Effector memory CD4-positive, alpha-beta T cell (primary cell): ENCODE measurements at regions not wholly inside any gene's neighbourhood (a gene's known extent, or its start where the extent isn't known, plus 50 kb on each side); places are given as distances from the start of the nearest gene placed in this dataset.
"Not testable (repeated sequence)": the region's sequence is repeated elsewhere in the genome, so short reads cannot be mapped to it uniquely, and the experiment has no call there.

Experiments used
- DNase-seq, 3 donors: peaks; one replicate each; pipeline ENCODE4 v3.0.0-alpha.2; 2020
- H3K27ac ChIP-seq: 2 replicates; pipeline ENCODE4 v1.7.0; 2013; ENCODE audit warnings: mild to moderate bottlenecking, low read length, moderate library complexity; ENCODE audit not compliant: insufficient read depth, poor library complexity, severe bottlenecking
- H3K27me3 ChIP-seq: replicated peaks from 2 replicates; pipeline ENCODE4 v1.7.0; 2013; ENCODE audit warnings: mild to moderate bottlenecking, low read length; ENCODE audit not compliant: insufficient read depth, control insufficient read depth, poor library complexity, severe bottlenecking
- H3K36me3 ChIP-seq: 2 replicates; pipeline ENCODE4 v1.7.0; 2013; ENCODE audit warnings: mild to moderate bottlenecking, low read length, moderate library complexity; ENCODE audit not compliant: control insufficient read depth, insufficient read depth
- H3K4me1 ChIP-seq: 2 replicates; pipeline ENCODE4 v1.7.0; 2013; ENCODE audit warnings: low read length, mild to moderate bottlenecking; ENCODE audit not compliant: control insufficient read depth, insufficient read depth, poor library complexity, severe bottlenecking
- H3K4me3 ChIP-seq: 2 replicates; pipeline ENCODE4 v1.7.0; 2013; ENCODE audit warnings: low read length, low read depth, mild to moderate bottlenecking; ENCODE audit not compliant: insufficient read depth, poor library complexity, severe bottlenecking
- H3K9me3 ChIP-seq: 2 replicates; pipeline ENCODE4 v1.7.0; 2013; ENCODE audit warnings: mild to moderate bottlenecking, low read length, moderate library complexity; ENCODE audit not compliant: control insufficient read depth

DNA sequence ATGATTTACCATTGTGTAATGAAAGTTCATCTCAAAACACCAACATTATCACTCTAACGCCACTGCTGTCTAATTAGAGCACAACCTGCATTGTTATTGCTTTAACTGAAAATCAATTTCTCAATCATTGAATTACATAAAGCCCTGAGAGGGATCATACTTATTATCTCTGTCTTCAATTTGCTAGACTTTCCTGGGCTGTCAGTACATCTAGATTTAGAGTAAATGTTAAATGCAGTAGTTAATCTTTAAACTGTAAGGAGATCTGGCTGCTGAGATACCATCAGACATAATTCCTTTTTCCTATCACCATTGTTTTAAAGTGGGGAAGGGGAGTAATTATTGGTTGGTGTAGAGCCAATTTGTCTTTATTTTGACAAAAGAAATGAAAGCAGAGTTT lies 1995.1 kb downstream of the MRPL39 start:
- H3K27me3 ChIP-seq = no peaks in the 10 kb centered on the region
- no peak for DNase-seq
- no peaks in the 10 kb centered on the region for H3K4me1 ChIP-seq
- H3K27ac ChIP-seq = no peak overlapping the region
- H3K36me3 ChIP-seq = no peaks in the 10 kb centered on the region
- no peaks in the 10 kb centered on the region for H3K9me3 ChIP-seq
- no peak overlapping the region for H3K4me3 ChIP-seq

DNA sequence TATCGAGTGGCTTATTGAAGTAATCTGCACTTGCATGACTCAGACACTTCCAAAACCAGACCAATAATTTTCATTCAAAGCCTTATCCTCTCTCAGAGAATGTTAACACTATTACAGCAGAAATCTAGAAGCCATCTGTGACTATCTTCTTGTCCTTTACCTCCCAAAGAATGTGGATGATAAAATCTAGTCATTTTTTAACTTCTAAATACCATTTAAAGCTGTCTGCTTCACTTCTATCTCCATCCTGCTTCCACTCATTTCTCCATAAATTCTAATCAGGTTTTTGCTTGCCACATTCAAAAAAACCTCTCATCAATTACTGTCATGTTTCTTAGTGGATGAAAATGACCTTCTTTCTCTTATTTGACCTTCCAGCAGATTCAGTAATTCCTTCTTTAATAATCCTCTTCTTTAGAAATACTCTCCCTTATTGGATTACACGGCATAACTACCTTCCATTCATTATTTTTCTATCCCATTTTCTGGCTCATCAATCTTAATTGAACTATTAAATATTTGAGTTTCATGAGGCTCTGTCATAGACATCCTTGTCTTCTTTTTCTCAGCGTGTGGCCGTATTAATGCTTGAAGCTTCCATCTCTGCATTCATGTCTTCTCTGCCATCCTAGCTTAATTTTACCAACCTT lies 1999.4 kb downstream of the MRPL39 start:
- Histone ChIP-seq H3K4me1 (no peaks in the 10 kb centered on the region), H3K4me3 (no peak overlapping the region), H3K27ac (no peak overlapping the region), H3K9me3 (no peaks in the 10 kb centered on the region), H3K36me3 (no peaks in the 10 kb centered on the region), H3K27me3 (no peaks in the 10 kb centered on the region)
- DNase-seq = no peak

DNA sequence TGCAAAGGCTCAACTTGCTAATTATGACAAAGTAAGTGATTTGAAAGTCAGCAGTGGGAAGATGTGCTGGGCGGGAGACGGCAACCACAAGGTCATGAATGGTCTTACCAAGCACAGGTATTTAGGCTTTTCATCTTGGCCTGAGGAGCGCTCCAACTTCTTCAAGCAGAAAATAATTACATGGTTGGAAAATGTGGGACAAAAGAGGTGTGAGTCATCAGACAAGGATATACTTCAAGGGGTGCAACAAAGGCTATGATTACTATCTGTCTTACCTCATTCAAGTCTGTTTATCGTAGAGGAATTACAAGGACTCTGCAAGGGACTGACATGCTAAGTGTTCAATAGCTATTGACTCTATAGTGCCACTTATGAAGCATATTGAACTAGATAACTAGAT lies 2005.7 kb downstream of the MRPL39 start:
- Histone ChIP-seq H3K4me3 (no peak overlapping the region), H3K9me3 (no peaks in the 10 kb centered on the region), H3K36me3 (no peaks in the 10 kb centered on the region), H3K27me3 (no peaks in the 10 kb centered on the region), H3K27ac (no peak overlapping the region), H3K4me1 (no peaks in the 10 kb centered on the region)
- DNase-seq = no peak

DNA sequence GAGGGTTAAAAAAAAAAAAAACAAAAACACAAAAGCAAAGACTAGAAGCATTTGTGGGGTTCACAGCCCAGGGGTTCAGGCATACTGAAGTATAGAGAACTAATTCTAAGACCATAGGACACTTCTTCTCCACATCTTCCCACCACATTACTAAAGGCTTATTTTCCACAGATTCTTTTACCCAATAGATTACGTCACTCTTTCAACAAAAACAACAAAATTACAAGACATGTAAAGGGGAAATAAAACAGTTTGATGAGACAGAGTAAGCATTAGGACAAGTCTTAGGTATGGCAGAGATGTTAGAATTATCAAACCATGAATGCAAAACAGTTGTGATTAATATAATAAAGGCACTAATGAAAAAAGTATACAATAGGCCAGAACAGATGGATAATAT lies 2013.7 kb downstream of the MRPL39 start:
- no peak for DNase-seq
- H3K27me3 ChIP-seq = no peaks in the 10 kb centered on the region
- H3K9me3 ChIP-seq = no peaks in the 10 kb centered on the region
- H3K36me3 ChIP-seq = no peaks in the 10 kb centered on the region
- H3K4me3 ChIP-seq = no peak overlapping the region
- H3K27ac ChIP-seq = no peak overlapping the region
- H3K4me1 ChIP-seq = no peaks in the 10 kb centered on the region

DNA sequence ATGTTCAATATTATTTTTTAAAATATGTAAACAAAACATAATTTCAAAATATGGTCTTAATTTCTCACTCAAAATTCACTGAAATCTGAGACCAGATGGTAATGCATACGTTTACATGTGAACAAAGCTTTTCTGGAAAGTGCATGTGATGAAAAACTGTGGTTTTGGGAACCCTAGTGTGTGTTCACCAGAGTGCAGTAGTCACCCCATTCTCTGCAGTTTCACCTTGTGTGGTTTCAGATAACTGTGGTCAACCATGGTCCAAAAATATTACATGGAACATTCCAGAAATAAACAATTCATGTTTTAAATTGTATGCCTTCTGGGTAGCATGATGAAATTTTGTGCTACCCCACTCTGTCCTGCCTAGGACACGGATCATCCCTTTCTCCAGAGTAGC lies 2021.9 kb downstream of the MRPL39 start:
- H3K4me1 ChIP-seq = no peaks in the 10 kb centered on the region
- no peaks in the 10 kb centered on the region for H3K36me3 ChIP-seq
- no peaks in the 10 kb centered on the region for H3K9me3 ChIP-seq
- H3K27ac ChIP-seq = no peak overlapping the region
- no peak overlapping the region for H3K4me3 ChIP-seq
- DNase-seq = no peak
- no peaks in the 10 kb centered on the region for H3K27me3 ChIP-seq

DNA sequence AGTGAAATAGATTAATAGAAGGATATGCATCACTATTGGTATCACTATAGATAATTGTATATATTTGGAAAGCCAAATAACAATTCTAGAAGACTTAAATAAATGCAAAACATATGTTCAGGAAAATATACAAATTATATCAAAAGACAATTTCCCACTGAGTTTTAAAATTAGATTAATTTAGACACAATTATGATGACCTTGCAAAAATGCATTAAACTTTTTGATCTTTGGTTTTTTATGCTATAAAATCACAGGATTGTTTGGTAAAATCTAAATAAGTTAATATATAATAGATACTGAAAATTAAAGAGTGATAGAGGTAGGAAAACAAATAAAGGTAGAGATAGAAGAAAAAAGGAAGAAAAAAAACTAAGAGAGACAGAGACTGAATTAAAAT lies 2027.7 kb downstream of the MRPL39 start:
- H3K4me1 ChIP-seq = no peaks in the 10 kb centered on the region
- DNase-seq = no peak
- no peak overlapping the region for H3K4me3 ChIP-seq
- no peaks in the 10 kb centered on the region for H3K36me3 ChIP-seq
- H3K9me3 ChIP-seq = no peaks in the 10 kb centered on the region
- no peaks in the 10 kb centered on the region for H3K27me3 ChIP-seq
- H3K27ac ChIP-seq = no peak overlapping the region

DNA sequence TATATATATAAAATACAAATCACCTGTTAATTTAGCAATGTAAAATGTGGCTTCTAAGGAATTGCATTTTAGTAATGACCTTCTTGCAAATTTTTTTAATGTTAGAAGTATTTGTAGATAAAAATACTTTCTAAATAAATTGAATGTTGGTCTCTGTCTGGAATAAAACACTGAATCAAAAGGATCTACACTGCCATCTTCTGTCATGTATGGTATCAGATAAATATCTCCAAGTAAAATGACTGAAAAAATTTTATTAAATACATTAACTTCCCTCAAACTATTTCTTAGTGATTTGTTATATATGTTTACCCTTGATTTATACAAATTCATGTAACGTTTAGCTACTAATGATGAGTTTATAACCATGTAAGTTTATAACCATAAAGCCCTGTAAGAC lies 2029.3 kb downstream of the MRPL39 start:
- Histone ChIP-seq H3K4me3 (no peak overlapping the region), H3K27me3 (no peaks in the 10 kb centered on the region), H3K27ac (no peak overlapping the region), H3K9me3 (no peaks in the 10 kb centered on the region), H3K36me3 (no peaks in the 10 kb centered on the region), H3K4me1 (no peaks in the 10 kb centered on the region)
- DNase-seq = no peak

DNA sequence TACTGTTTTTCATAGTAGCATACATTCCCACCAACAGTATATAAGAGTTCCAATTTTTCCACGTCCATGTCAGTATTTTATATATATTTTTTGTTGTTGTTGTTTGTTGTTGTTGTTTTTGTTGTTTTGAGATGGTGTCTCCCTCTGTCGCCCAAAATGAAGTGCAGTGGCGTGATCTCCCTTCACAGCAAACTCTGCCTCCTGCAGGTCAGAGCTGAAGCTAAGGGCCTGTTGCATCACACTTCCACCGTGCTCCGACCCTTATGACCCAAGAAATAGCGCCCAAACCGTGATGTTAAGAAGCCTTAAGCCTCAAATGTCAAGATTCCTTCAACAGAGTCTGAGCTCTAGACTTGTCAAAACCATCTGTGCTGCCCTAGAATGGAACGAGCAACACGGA lies 2032.3 kb downstream of the MRPL39 start:
- Histone ChIP-seq H3K36me3 (no peaks in the 10 kb centered on the region), H3K4me3 (no peak overlapping the region), H3K4me1 (no peaks in the 10 kb centered on the region), H3K27me3 (no peaks in the 10 kb centered on the region), H3K9me3 (no peaks in the 10 kb centered on the region), H3K27ac (no peak overlapping the region)
- DNase-seq = no peak

DNA sequence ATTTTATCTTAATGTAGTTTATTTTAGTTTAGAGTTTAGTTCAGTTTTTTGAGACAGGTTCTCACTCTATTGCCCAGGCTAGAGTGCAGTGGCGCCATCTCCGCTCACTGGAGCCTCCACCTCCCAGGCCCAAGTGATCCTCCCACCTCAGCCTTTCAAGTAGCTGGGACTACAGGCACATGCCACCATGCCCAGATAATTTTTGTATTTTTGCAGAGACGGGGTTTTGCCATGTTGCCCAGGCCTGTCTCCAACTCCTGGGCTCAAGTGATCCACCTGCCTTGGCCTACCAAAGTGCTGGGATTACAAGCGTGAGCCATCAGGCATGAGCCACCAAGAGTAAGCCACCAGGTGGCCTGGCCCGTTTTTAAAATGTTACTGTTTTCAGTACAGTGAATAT lies 2058.4 kb downstream of the MRPL39 start:
- H3K36me3 ChIP-seq, H3K27me3 ChIP-seq, H3K4me3 ChIP-seq, H3K27ac ChIP-seq, DNase-seq, H3K9me3 ChIP-seq, H3K4me1 ChIP-seq: not testable (repeated sequence)

DNA sequence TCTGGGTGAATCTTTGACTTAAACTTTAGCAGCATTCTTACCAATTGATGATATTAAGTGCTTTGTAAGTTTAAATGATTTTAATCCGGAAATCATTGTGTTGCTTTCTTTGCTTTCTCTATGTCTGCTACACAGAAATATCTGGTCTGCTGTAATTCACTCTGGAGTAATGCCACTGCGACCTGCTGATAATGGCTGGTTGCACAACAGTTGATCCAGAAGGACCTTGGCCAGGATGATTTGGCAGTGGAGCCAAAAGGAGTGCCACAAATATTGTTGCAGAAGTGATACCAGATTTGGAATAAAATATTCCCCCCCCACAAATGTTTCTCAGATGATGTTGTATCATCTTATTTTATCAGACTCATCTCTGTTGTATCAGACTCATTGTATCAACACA lies 2063.9 kb downstream of the MRPL39 start:
- H3K36me3 ChIP-seq = no peaks in the 10 kb centered on the region
- no peaks in the 10 kb centered on the region for H3K9me3 ChIP-seq
- no peak for DNase-seq
- no peaks in the 10 kb centered on the region for H3K27me3 ChIP-seq
- no peak overlapping the region for H3K27ac ChIP-seq
- no peaks in the 10 kb centered on the region for H3K4me1 ChIP-seq
- H3K4me3 ChIP-seq = no peak overlapping the region

DNA sequence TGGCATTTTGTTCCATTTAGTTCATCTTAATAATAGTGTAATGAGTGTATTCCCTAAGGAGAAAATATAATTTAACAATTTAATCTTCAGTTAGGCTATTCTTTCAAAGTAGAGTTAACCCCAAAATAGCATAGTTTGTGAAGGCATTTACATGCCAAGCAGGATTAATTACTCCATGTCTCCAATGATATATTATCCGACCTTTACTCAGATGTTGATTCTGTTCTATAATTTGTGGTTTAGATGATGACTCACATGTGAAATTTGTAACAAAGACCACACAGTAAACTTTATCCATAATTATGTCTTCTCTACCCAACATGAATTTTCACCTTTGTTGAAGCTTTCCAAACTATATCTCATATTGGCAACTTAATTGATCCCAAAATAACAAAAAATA lies 2065.2 kb downstream of the MRPL39 start:
- DNase-seq = no peak
- no peaks in the 10 kb centered on the region for H3K9me3 ChIP-seq
- H3K36me3 ChIP-seq = no peaks in the 10 kb centered on the region
- H3K27ac ChIP-seq = no peak overlapping the region
- H3K4me3 ChIP-seq = no peak overlapping the region
- H3K4me1 ChIP-seq = no peaks in the 10 kb centered on the region
- no peaks in the 10 kb centered on the region for H3K27me3 ChIP-seq
